BLaER1 treated with 17β-estradiol and CSF1 and Interleukin-3, amounts not matched to agents 10 nM and 100 nM (cell line): ENCODE measurements at regions not wholly inside any gene's neighbourhood (a gene's known extent, or its start where the extent isn't known, plus 50 kb on each side); places are given as distances from the start of the nearest gene placed in this dataset.

Source experiments
- H3K27ac ChIP-seq, 11 experiments: shearing (Covaris generic); formaldehyde crosslinking; 2 replicates each; pipeline ENCODE4 v1.8.1; 2022
- H3K27me3 ChIP-seq, 11 experiments: shearing (Covaris generic); formaldehyde crosslinking; 2 replicates each; pipeline ENCODE4 v1.8.1; 2022
- H3K36me3 ChIP-seq, 11 experiments: shearing (Covaris generic); formaldehyde crosslinking; 2 replicates each; pipeline ENCODE4 v1.8.1; 2022
- H3K4me1 ChIP-seq, 10 experiments: shearing (Covaris generic); formaldehyde crosslinking; 2 replicates each; pipeline ENCODE4 v1.8.1; 2022
- H3K4me2 ChIP-seq, 11 experiments: shearing (Covaris generic); formaldehyde crosslinking; 2 replicates each; pipeline ENCODE4 v1.8.1; 2022
- H3K4me3 ChIP-seq, 10 experiments: shearing (Covaris generic); formaldehyde crosslinking; 2 replicates each; pipeline ENCODE4 v1.8.1; 2022
- H3K9ac ChIP-seq, 11 experiments: shearing (Covaris generic); formaldehyde crosslinking; 2 replicates each; pipeline ENCODE4 v1.8.1; 2022
- H3K9me3 ChIP-seq, 11 experiments: shearing (Covaris generic); formaldehyde crosslinking; replicated peaks in 1 of 11; 2 replicates each; pipeline ENCODE4 v1.8.1; 2022
- H4K20me1 ChIP-seq, 11 experiments: shearing (Covaris generic); formaldehyde crosslinking; 2 replicates each; pipeline ENCODE4 v1.8.1; 2022
- Cebpa-rat ChIP-seq, 11 experiments: shearing (Covaris generic); IDR thresholded peaks; 2 replicates each; pipeline ENCODE4 v1.8.1; 2022

DNA sequence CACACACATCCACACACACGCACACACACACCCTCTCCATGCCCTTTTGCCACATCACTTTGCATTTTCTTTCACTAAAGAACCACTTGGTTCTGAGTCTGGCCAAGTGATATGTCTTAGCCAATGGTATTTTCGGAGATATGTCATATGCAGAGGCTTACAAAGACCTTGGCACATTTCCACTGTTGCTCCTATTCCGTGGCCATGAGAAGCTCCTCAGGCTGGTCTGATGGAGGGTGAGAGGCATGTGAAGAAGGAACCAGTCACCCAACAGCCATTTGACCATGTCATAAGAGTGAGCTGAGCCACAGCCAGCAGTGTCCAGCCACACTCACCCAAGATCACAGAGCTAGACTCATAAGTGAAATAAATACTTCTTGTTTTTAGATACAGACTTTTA is 212.6 kb upstream of the NAV2 start:
- Histone ChIP-seq H3K4me1 (peaks cover 0 to 11% (median 6%) of the 10 kb centered on the region in 10 experiments; a peak in 11 of 20 replicates), H3K4me2 (no peak overlapping the region), H3K27ac (no peak overlapping the region), H3K4me3 (no peak overlapping the region), H4K20me1 (no peaks in the 10 kb centered on the region), H3K36me3 (no peaks in the 10 kb centered on the region), H3K9me3 (peaks cover 0 to 8% (median 4%) of the 10 kb centered on the region in 11 experiments; a peak in 5 of 22 replicates), H3K27me3 (no peaks in the 10 kb centered on the region), H3K9ac (no peak overlapping the region)
- TF ChIP-seq Cebpa-rat (IDR thresholded peaks at IDR 0.05), result no peak

DNA sequence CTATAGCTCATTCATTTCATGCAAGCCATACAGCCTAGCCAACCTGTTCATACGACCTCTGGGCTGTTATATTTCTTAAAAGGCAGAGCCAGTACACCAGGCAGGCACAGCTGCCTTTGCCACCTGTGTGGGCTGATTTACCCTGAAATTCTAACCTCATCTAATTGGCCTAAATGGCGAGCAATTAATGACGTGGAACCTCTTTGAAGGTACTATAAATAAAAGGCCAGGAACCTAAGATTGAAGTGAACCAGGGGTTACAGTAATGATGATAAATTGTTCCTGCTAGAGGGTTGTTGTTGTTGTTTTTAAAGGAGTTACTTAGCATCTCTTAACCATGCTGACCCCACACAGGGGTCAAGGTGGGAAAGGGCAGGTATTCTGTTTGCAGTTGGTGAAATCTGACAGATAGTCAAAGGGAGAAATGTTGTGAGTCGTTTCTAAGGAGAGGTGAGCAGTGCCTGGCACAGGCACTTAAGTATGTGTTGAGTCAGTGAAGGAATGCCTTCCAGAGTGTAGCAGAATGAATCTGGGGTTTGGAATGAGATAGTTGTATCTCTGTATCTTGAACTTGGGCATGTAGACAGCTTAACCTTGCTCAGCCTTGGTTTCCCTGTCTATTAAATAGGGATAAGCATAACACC is 213.5 kb upstream of the NAV2 start:
- no peak overlapping the region for H3K4me2 ChIP-seq
- H3K27ac ChIP-seq, result no peak overlapping the region

GRCh38 chr11:19493446-19494213 is 219.0 kb upstream of the NAV2 start:
- no peaks in the 10 kb centered on the region for H3K36me3 ChIP-seq
- H3K27ac ChIP-seq, result no peak overlapping the region
- H3K4me2 ChIP-seq, result peak overlapping the region in 9 of 11 experiments; percentile 20 to 78 (median 62); a peak in 17 of 22 replicates
- no peak overlapping the region for H3K9ac ChIP-seq
- no peak overlapping the region for H3K4me3 ChIP-seq
- TF ChIP-seq Cebpa-rat (IDR thresholded peaks at IDR 0.05), result no peak
- H3K9me3 ChIP-seq, result peaks cover 0 to 12% (median 7%) of the 10 kb centered on the region in 11 experiments; a peak in 10 of 22 replicates
- no peaks in the 10 kb centered on the region for H4K20me1 ChIP-seq
- no peaks in the 10 kb centered on the region for H3K27me3 ChIP-seq
- peaks cover 0 to 35% (median 29%) of the 10 kb centered on the region in 10 experiments; a peak in 16 of 20 replicates for H3K4me1 ChIP-seq

More for the DNA sequence above, 213.5 kb upstream of the NAV2 start:
- Histone ChIP-seq H3K9me3 (peaks cover 0 to 8% (median 4%) of the 10 kb centered on the region in 11 experiments; a peak in 5 of 22 replicates), H3K9ac (no peak overlapping the region), H4K20me1 (no peaks in the 10 kb centered on the region), H3K4me3 (no peak overlapping the region), H3K27me3 (no peaks in the 10 kb centered on the region), H3K4me1 (peaks cover 0 to 20% (median 15%) of the 10 kb centered on the region in 10 experiments; a peak in 14 of 20 replicates), H3K36me3 (no peaks in the 10 kb centered on the region)
- TF ChIP-seq Cebpa-rat (IDR thresholded peaks at IDR 0.05), result no peak

GRCh38 chr11:19482319-19483100 is 230.1 kb upstream of the NAV2 start:
- Histone ChIP-seq H3K27me3 (no peaks in the 10 kb centered on the region), H3K36me3 (no peaks in the 10 kb centered on the region), H4K20me1 (no peaks in the 10 kb centered on the region), H3K4me3 (no peak overlapping the region), H3K4me2 (no peak overlapping the region), H3K9me3 (0 out of 22 replicates have a peak, but pooled peaks cover 0 to 5% (median 0%) of the 10 kb centered on the region in 11 experiments), H3K9ac (no peak overlapping the region), H3K27ac (no peak overlapping the region), H3K4me1 (no peaks in the 10 kb centered on the region)
- TF ChIP-seq Cebpa-rat (IDR thresholded peaks at IDR 0.05), result no peak

GRCh38 chr11:19480540-19480939 is 232.1 kb upstream of the NAV2 start:
- Histone ChIP-seq H3K27ac (no peak overlapping the region), H3K4me1 (peaks cover 0 to 5% (median 3%) of the 10 kb centered on the region in 10 experiments; a peak in 13 of 20 replicates), H3K36me3 (no peaks in the 10 kb centered on the region), H3K4me2 (no peak overlapping the region), H3K27me3 (no peaks in the 10 kb centered on the region), H3K9ac (no peak overlapping the region), H4K20me1 (no peaks in the 10 kb centered on the region), H3K9me3 (no peaks in the 10 kb centered on the region), H3K4me3 (no peak overlapping the region)
- TF ChIP-seq Cebpa-rat (IDR thresholded peaks at IDR 0.05), result no peak

DNA sequence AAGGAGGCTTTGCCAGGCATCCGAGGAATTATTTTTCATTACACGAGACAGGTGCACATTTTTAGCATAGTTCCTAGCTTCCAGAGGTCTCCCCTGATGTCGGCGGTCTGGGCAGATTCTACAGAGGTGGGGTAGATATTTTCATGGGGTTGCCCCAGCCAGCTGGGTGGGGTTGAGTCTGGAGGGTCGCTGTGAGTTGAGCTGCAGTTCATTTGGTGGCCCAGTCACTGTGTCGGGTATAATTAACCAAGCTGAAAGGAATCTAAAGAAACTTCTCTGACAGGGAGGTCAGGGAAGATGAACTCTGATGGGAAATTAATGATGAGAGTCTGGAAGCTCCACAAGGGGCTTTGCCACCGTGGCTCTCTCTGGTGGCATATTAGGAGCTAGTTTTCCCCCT is 233.7 kb upstream of the NAV2 start:
- H4K20me1 ChIP-seq, result no peaks in the 10 kb centered on the region
- no peak overlapping the region for H3K4me3 ChIP-seq
- no peak overlapping the region for H3K4me2 ChIP-seq
- H3K36me3 ChIP-seq, result no peaks in the 10 kb centered on the region
- no peak for TF ChIP-seq Cebpa-rat (IDR thresholded peaks at IDR 0.05)
- no peak overlapping the region for H3K9ac ChIP-seq
- H3K27ac ChIP-seq, result no peak overlapping the region
- no peaks in the 10 kb centered on the region for H3K9me3 ChIP-seq
- H3K27me3 ChIP-seq, result no peaks in the 10 kb centered on the region
- peaks cover 0 to 20% (median 15%) of the 10 kb centered on the region in 10 experiments; a peak in 13 of 20 replicates for H3K4me1 ChIP-seq

DNA sequence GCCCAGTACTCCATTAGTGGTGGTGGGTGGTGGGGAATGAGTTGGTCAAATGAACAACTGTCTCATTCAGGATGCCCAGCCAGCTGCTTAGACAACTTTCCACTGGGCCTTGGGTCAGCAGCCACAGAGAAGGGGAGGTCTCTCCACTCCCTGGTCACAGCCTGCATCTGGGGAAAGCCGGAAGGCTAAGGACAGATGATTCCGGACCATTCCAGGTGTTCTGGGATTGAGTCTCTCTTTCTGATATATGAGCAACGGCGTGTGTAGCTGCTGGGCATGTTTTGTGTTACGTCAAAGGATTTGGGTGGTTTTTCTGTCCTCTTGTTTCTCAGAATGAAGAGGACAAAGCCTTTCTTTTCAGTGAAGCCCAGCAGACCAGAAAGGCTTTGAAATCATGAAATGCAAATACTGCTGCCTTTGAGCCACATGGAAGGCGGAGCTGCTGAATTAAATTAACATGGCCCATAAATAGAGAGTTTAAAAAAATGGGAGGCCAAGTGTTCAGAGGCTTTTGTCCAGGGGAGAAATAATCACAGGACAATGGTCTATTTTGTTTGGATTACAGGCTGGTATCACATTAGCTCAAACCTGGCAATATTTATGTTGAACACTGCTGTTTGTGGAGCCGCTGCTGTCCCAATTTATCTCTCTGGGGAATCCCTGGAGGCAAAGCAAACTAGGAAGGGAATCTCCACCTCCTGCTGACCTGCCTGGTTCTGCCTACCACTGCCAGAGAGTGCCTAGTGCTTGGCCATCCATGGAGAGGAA is 234.4 kb upstream of the E2F8 start:
- Histone ChIP-seq H3K9me3 (no peaks in the 10 kb centered on the region), H3K4me2 (peak overlapping the region in 10 of 11 experiments; percentile 4 to 66 (median 58); a peak in 18 of 22 replicates), H3K4me1 (peaks cover 0 to 21% (median 15%) of the 10 kb centered on the region in 10 experiments; a peak in 13 of 20 replicates), H3K9ac (no peak overlapping the region; a peak in 1 of 22 replicates), H3K27me3 (no peaks in the 10 kb centered on the region), H3K4me3 (no peak overlapping the region), H3K27ac (no peak overlapping the region), H3K36me3 (no peaks in the 10 kb centered on the region), H4K20me1 (no peaks in the 10 kb centered on the region)
- TF ChIP-seq Cebpa-rat (IDR thresholded peaks at IDR 0.05), result no peak

DNA sequence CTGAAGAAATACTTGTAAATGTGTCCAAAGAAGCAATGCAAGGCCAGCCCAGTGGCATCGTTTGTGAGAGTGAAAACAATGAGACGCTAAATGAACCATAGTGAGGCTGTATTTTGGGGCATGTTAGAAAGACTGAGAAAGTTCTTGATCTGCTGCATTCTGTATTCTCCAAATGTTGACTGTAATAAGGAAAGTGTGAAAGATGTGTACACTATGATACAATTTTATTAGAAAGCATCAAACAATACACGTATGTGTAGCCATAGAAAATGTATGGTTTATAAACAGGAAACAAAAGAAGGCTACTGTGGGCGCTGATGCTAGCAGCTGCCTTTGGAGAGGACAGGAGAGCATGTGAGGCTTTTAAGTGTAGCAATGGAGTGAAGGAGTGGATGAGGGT is 233.5 kb upstream of the E2F8 start:
- H3K36me3 ChIP-seq, result no peaks in the 10 kb centered on the region
- H3K4me1 ChIP-seq, result peaks cover 0 to 21% (median 15%) of the 10 kb centered on the region in 10 experiments; a peak in 13 of 20 replicates
- no peak overlapping the region for H3K27ac ChIP-seq
- no peaks in the 10 kb centered on the region for H3K27me3 ChIP-seq
- H3K4me2 ChIP-seq, result peak overlapping the region in 5 of 11 experiments; percentile 60 to 66 (median 65); a peak in 8 of 22 replicates
- H3K9ac ChIP-seq, result no peak overlapping the region
- H4K20me1 ChIP-seq, result no peaks in the 10 kb centered on the region
- TF ChIP-seq Cebpa-rat (IDR thresholded peaks at IDR 0.05), result no peak
- no peak overlapping the region for H3K4me3 ChIP-seq
- H3K9me3 ChIP-seq, result no peaks in the 10 kb centered on the region
